GM19193 (cell line): ENCODE measurements at regions not wholly inside any gene's neighbourhood (a gene's known extent, or its start where the extent isn't known, plus 50 kb on each side); places are given as distances from the start of the nearest gene placed in this dataset.

ENCODE experiments used
- POLR2A ChIP-seq: IDR thresholded peaks from 4 replicates; pipeline ENCODE4 v1.6.1; 2011; ENCODE audit not compliant: insufficient read depth, insufficient read length; ENCODE audit errors: extremely low read depth

- TF ChIP-seq POLR2A, result no peak
These were observed 225.3 kb downstream of the EN1 start for GRCh38 chr2:118622108-118622507.

- no peak for TF ChIP-seq POLR2A
These were observed 229.2 kb downstream of the EN1 start for GRCh38 chr2:118618279-118618678.

- TF ChIP-seq POLR2A, result no peak
These were observed 231.0 kb downstream of the EN1 start for GRCh38 chr2:118616432-118616831.

- no peak for TF ChIP-seq POLR2A
These were observed 232.6 kb downstream of the EN1 start for GRCh38 chr2:118614841-118615271.

- TF ChIP-seq POLR2A, result no peak
These were observed 233.7 kb downstream of the EN1 start for GRCh38 chr2:118613737-118614136.

GRCh38 chr2:118611691-118612090 lies 235.8 kb downstream of the EN1 start:
- no peak for TF ChIP-seq POLR2A

GRCh38 chr2:118609138-118609537 lies 238.3 kb downstream of the EN1 start:
- TF ChIP-seq POLR2A, result no peak

GRCh38 chr2:118607641-118608040 lies 239.8 kb downstream of the EN1 start:
- no peak for TF ChIP-seq POLR2A

- no peak for TF ChIP-seq POLR2A
These were observed 242.6 kb downstream of the EN1 start for GRCh38 chr2:118604811-118605210.

- TF ChIP-seq POLR2A, result no peak
These were observed 243.1 kb downstream of the EN1 start for GRCh38 chr2:118604371-118604770.

- TF ChIP-seq POLR2A, result no peak
These were observed 248.3 kb downstream of the EN1 start for GRCh38 chr2:118599141-118599540.

- TF ChIP-seq POLR2A, result no peak
These were observed 250.8 kb downstream of the EN1 start for GRCh38 chr2:118596620-118597019.

GRCh38 chr2:118593257-118593656 lies 254.2 kb downstream of the EN1 start:
- TF ChIP-seq POLR2A, result no peak

GRCh38 chr2:118591223-118591622 lies 256.2 kb downstream of the EN1 start:
- no peak for TF ChIP-seq POLR2A

- TF ChIP-seq POLR2A, result no peak
These were observed 257.7 kb downstream of the EN1 start for GRCh38 chr2:118589721-118590120.

- TF ChIP-seq POLR2A, result no peak
These were observed 258.6 kb downstream of the EN1 start for GRCh38 chr2:118588850-118589249.

- TF ChIP-seq POLR2A, result no peak
These were observed 261.1 kb downstream of the EN1 start for GRCh38 chr2:118586312-118586711.

- TF ChIP-seq POLR2A, result no peak
These were observed 262.6 kb downstream of the EN1 start for GRCh38 chr2:118584877-118585276.

GRCh38 chr2:118584062-118584749 lies 263.2 kb downstream of the EN1 start:
- no peak for TF ChIP-seq POLR2A
